ENCODE measurements at regions not wholly inside any gene's neighbourhood (a gene's known extent, or its start where the extent isn't known, plus 50 kb on each side); places are given as distances from the start of the nearest gene placed in this dataset.

GRCh38 chr4:179417357-179417756, 1975.1 kb upstream of the AGA start:
- no peak for DNase-seq (ENCODE audit: low read depth)

GRCh38 chr4:179437962-179438361, 1995.7 kb upstream of the AGA start:
- no peak for DNase-seq (ENCODE audit: low read depth)

- no peak for DNase-seq (ENCODE audit: low read depth)
Measured at GRCh38 chr4:179441596-179441995, 1999.4 kb upstream of the AGA start.

GRCh38 chr4:179447308-179447707, 2005.1 kb upstream of the AGA start:
- no peak for DNase-seq (ENCODE audit: low read depth)

- no peak for DNase-seq (ENCODE audit: low read depth)
Measured at GRCh38 chr4:179465131-179465797, 2023.0 kb upstream of the AGA start.

- no peak for DNase-seq (ENCODE audit: low read depth)
Measured at GRCh38 chr4:179467878-179468277, 2025.6 kb upstream of the AGA start.

- no peak for DNase-seq (ENCODE audit: low read depth)
Measured at GRCh38 chr4:179472164-179472563, 2029.9 kb upstream of the AGA start.

- DNase-seq (ENCODE audit: low read depth): no peak
Measured at GRCh38 chr4:179478608-179479007, 2036.4 kb upstream of the AGA start.

- DNase-seq (ENCODE audit: low read depth): no peak
Measured at GRCh38 chr4:179485781-179486180, 2043.5 kb upstream of the AGA start.

GRCh38 chr4:179486570-179487335, 2044.5 kb upstream of the AGA start:
- DNase-seq (ENCODE audit: low read depth): no peak

GRCh38 chr4:179492260-179493080, 2050.2 kb upstream of the AGA start:
- no peak for DNase-seq (ENCODE audit: low read depth)

GRCh38 chr4:179503976-179504375, 2061.7 kb upstream of the AGA start:
- DNase-seq (ENCODE audit: low read depth): no peak

- DNase-seq (ENCODE audit: low read depth): no peak
Measured at GRCh38 chr4:179509489-179509888, 2067.3 kb upstream of the AGA start.

- no peak for DNase-seq (ENCODE audit: low read depth)
Measured at GRCh38 chr4:179521952-179522351, 2079.7 kb upstream of the AGA start.

GRCh38 chr4:179530958-179531357, 2088.7 kb upstream of the AGA start:
- no peak for DNase-seq (ENCODE audit: low read depth)

- DNase-seq (ENCODE audit: low read depth): no peak
Measured at GRCh38 chr4:179536694-179537093, 2094.5 kb upstream of the AGA start.

- no peak for DNase-seq (ENCODE audit: low read depth)
Measured at GRCh38 chr4:179539641-179540040, 2097.4 kb upstream of the AGA start.

GRCh38 chr4:179543771-179544170, 2101.5 kb upstream of the AGA start:
- no peak for DNase-seq (ENCODE audit: low read depth)

GRCh38 chr4:179544496-179544895, 2102.3 kb upstream of the AGA start:
- no peak for DNase-seq (ENCODE audit: low read depth)

GRCh38 chr4:179552131-179552530, 2109.9 kb upstream of the AGA start:
- DNase-seq (ENCODE audit: low read depth): no peak

- DNase-seq (ENCODE audit: low read depth): no peak
Measured at GRCh38 chr4:179563741-179564140, 2121.5 kb upstream of the AGA start.

GRCh38 chr4:179569549-179569948, 2127.3 kb upstream of the AGA start:
- no peak for DNase-seq (ENCODE audit: low read depth)

Measured in HS-27A (cell line).